GM23338 (cell line): ENCODE measurements at regions not wholly inside any gene's neighbourhood (a gene's known extent, or its start where the extent isn't known, plus 50 kb on each side); places are given as distances from the start of the nearest gene placed in this dataset.

Experiments used
- CREB1 ChIP-seq: fragments of 250-450 bp; sonication (Bioruptor Pico); IDR thresholded peaks from 2 replicates; pipeline ENCODE4 v1.5.0; 2020; ENCODE audit warnings: low read depth, mild to moderate bottlenecking, moderate library complexity
- ETS1 ChIP-seq: IDR thresholded peaks from 2 replicates; pipeline ENCODE4 v1.6.1; 2016; ENCODE audit warnings: antibody characterized with exemption
- EZH2 ChIP-seq: fragments of 200-600 bp; sonication (generic); IDR thresholded peaks from one replicate; pipeline ENCODE4 v1.8.0; 2017; ENCODE audit warnings: antibody characterized with exemption, mild to moderate bottlenecking, low read depth; ENCODE audit not compliant: unreplicated experiment
- EZH2phosphoT487 ChIP-seq: fragments of 200-600 bp; sonication (generic); IDR thresholded peaks from one replicate; pipeline ENCODE4 v1.8.1; 2018; ENCODE audit warnings: antibody characterized with exemption; ENCODE audit not compliant: unreplicated experiment
- JUNB ChIP-seq: IDR thresholded peaks from one replicate; pipeline ENCODE4 v1.6.1; 2016; ENCODE audit warnings: antibody characterized with exemption; ENCODE audit not compliant: unreplicated experiment
- NANOG ChIP-seq: IDR thresholded peaks from 2 replicates; pipeline ENCODE4 v1.6.1; 2016; ENCODE audit warnings: antibody characterized with exemption, borderline replicate concordance
- POLR2AphosphoS5 ChIP-seq: IDR thresholded peaks from 2 replicates; pipeline ENCODE4 v1.6.1; 2016; ENCODE audit warnings: antibody characterized with exemption, low read depth
- STAT1 ChIP-seq: IDR thresholded peaks from one replicate; pipeline ENCODE4 v1.6.1; 2016; ENCODE audit warnings: antibody characterized with exemption; ENCODE audit not compliant: unreplicated experiment
- ZNF114 ChIP-seq: fragments of 250-450 bp; sonication (Bioruptor Pico); IDR thresholded peaks from 2 replicates; pipeline ENCODE4 v1.5.0; 2020; ENCODE audit warnings: mild to moderate bottlenecking, moderate library complexity
- ZNF331 ChIP-seq: fragments of 250-450 bp; sonication (Bioruptor Pico); IDR thresholded peaks from 2 replicates; pipeline ENCODE4 v1.5.0; 2020; ENCODE audit warnings: low read depth, mild to moderate bottlenecking, moderate library complexity
- ZNF462 ChIP-seq: fragments of 250-450 bp; sonication (Bioruptor Pico); IDR thresholded peaks from 2 replicates; pipeline ENCODE4 v1.5.0; 2020; ENCODE audit warnings: mild to moderate bottlenecking, moderate library complexity

- TF ChIP-seq ZNF462 (CRISPR knock-in tag) (no peak), STAT1 (no peak), NANOG (no peak), EZH2phosphoT487 (no peak), CREB1 (CRISPR knock-in tag) (no peak), ZNF114 (no peak), JUNB (no peak), POLR2AphosphoS5 (no peak), ZNF331 (CRISPR knock-in tag) (no peak), EZH2 (no peak), ETS1 (no peak)
Observed at GRCh38 chr9:92188969-92189781, 74.0 kb upstream of the SPTLC1 start (continued).
